EL (cell line): ENCODE measurements at regions not wholly inside any gene's neighbourhood (a gene's known extent, or its start where the extent isn't known, plus 50 kb on each side); places are given as distances from the start of the nearest gene placed in this dataset.
A peak's percentile ranks its signal among the peaks of the same experiment; 100 is the strongest.

ENCODE experiments used
- DNase-seq: peaks from one replicate; pipeline ENCODE4 v3.0.0-alpha.2; 2016

DNA sequence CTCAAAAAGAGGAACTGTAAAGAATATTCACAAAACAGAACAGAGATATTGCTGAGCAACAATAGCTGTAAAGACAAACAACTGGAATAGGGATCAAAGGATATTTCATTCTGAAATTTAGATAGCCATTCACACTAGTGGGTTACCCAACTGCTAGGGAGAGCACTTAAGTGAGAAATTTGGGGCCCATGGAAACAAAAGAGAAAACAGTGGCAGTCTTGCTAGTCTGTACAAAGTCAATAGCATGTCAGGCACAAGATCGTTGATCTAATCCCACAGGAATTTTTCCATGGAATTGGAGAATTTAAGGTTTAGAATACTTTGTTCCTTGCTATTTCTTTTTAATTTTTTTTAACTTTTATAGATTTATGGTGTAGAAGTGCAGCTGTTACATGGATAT, 467.0 kb downstream of the PCDH18 start:
- peak; percentile 11 for DNase-seq

DNA sequence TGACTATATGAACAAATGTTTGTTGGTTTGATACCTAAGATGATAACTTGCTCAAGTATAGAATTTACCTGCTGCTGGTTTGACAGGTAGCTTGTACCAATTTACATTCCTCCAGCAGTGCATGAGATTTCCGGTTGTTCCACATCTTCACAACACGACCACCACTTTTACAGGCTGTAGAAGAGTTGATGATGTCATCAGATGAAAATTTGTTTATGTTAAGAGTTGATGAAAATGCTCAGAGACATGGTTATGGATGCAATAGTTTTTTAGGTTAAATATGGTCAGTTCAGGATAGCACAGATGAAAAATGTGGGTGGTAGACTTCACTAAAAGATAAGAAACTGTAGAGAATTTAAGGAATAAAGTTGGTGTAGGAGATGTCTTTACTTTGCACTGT, 468.3 kb downstream of the PCDH18 start:
- no peak for DNase-seq

DNA sequence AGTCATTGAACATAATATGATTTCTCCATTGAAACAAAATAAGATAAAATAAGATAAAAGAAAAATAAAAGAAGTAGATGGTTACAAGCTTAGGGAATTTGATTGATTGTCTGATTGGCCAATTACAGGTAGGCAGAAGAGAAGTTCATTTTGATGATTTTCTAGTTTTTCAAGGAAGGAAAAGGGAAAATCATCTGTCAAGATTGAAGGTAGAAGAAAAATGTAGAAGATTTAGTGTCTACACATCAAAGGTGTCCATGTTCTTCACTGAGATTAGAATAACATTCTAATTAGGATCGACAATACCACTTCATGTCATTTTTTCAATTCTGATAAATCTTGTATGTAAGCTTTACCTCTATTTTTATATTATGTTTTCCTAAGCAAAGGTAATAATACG, 489.1 kb downstream of the PCDH18 start:
- DNase-seq: no peak

DNA sequence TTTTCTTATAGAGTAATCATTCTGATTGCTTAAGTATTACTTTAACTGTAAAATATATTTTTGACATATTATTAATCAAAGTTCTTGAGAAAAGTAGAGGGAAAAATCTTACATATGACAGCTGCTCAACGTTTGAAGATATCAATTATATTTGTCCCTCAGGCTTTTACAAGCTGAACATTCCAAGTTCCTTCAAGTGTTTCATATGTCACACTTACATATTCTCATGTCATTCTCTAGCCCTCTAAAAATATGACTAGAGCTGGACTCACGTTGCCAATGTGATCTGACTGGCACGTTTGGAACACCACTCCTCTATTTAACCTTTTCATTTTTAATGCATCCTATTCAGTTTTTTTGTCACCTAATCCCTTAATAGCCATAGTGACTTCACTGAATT, 492.9 kb downstream of the PCDH18 start:
- no peak for DNase-seq

DNA sequence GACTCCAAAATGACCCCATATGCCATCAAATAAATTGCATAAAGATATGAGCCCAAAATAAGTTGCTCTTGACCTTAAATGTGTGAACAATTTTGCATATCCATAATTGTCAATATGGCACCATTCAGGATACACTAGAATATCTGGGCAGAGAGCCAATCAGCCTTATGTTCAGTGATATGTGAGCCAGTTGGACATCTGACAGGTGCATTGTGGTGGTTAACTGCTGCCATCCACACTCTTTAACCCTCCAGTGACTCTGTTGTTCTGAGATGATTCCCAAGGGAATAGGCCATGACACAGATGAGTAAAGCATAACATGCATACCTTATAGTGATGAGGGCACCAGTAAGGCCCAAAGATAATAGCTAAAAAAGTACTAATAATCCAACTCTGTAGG, 500.1 kb downstream of the PCDH18 start:
- peak; percentile 0 for DNase-seq

DNA sequence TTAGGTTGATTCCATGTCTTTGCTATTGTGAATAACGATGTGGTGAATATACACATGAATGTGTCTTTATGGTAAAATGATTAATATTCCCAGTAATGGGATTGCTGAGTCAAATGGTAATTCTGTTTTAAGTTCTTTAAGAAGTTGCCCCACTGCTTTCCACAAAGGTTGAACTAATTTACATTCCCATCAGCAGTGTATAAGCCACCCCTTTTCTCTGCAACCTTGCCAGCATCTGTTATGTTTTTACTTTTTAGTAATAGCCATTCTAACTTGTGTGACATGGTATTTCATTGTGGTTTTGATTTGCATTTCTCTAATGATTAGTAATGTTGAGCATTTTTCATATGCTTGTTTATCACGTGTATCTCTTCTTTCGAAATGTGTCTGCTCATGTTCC, 503.3 kb downstream of the PCDH18 start:
- no peak for DNase-seq

DNA sequence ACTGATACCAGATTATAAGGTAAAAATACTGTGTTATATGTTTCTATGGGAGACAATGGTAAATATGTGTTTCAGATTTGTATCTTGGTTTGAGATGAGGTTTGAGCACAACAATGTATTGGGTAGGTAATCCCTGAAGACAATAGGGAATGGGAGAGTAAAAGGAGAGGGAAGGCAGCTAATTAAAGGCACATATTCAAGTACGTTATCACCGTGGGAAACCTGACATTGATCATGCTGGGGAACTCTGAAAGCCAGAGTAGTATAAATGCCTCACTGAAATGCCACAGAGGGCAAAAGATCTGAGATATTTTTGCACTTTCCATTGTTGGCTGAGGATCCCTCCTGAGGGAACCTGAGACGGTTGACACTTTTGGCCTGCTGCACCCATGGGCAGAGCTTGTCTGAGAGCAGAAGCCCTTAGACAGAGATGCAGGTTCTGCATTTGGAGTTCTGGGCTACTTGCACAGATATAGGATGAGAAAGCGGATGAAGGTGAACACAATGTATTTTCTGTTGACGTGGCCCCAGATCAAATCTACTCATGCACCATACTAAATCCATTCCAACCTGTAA, 506.7 kb downstream of the PCDH18 start:
- DNase-seq: no peak

DNA sequence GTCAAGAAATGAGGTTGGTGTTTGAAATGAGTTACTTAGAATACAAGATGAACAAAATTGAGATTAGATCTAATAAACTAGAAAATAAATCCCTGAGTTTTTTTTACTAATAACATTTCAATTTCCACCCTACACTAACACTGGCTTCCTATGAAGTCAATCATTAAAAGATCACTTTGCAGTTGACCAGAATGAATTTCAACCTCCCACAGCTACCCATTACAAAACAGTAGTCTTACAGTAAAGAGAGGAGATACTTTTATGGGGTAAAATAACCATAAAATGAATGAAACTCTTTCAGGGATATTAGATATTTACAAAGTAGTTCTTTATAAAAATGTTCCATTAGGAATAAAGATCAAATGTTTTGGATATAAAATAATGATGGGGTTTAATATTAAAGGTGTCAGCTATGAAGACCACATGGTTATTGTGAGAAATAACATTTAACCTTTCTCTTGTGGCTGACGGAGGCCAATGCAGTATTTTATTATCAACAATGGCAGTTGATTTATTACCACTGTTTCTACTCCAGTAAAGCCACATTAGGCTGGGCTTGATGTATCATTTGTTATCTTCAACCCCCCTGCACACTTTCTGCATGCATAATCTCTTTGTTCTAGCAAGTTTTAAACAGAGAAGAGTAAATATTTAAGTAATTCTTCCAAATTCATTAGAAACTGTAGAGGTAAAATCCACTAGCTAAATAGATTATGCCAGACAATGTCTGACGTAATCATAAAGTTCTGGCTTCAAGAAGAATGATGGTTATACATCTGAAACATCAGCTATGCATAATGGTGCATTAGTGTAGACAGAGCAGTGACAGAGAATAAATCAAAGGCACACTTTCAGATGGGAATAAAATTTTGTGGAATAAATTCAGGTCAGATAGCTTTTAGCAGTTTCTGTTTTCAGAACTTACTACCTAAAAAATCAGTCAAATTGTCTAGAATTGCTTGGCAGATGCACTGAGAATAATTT, 516.6 kb downstream of the PCDH18 start:
- DNase-seq: no peak

DNA sequence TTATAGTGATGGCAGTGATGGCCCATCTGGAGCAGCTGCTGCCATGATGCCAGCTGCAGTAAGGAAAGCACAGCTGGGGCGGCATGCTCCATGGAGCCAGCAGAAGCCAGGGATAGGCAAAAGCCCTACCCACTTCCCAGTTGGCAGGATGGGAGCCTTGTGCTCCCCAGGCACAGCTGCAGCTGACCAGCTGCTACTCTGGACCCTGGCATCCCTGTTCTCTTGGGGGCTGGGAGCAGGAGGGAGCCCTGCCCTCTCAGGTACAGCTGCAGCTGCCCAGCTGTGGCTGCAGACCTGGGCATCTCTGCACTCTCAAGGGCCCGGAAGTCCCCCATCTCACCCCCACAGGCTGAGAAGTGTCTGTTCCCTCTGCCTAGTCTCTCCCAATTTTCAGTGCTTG, 531.9 kb downstream of the PCDH18 start:
- DNase-seq: no peak

DNA sequence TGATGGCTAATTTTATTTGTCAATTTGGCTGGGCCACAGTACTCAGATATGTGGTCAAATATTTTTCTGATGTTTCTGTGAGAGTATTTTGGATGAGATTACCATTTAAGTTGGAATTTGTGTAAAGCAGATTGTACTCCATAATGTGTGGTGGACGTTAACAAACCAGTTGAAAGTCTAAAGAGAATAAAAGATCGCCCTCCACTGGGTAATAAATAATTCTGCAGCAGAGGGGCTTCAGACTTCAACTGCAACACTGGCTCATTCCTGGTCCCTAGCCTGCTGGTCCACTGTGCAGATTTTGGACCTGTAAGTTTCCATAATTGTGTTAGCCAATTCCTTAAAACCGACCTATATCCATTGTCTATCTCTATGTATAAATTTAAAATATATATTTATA, 540.3 kb downstream of the PCDH18 start:
- DNase-seq: no peak

DNA sequence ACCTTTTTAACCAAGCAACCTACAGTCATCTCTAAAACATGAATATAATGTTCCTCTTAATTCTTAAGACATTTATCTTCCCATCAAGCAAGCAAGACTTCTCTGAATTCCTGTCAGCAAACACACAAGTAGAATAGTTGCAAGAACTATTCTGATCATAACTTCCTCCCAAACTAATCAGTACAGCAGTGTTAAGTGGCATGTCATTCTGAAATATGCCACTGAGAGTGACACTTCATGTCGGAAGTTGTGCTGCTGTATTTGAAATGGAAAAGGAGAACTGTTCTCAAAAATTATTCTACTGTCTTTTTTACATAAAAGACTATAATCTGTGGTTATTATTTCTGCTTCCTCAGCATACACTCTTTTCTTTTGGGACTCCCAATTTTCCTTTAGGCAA, 546.6 kb downstream of the PCDH18 start:
- DNase-seq: no peak

DNA sequence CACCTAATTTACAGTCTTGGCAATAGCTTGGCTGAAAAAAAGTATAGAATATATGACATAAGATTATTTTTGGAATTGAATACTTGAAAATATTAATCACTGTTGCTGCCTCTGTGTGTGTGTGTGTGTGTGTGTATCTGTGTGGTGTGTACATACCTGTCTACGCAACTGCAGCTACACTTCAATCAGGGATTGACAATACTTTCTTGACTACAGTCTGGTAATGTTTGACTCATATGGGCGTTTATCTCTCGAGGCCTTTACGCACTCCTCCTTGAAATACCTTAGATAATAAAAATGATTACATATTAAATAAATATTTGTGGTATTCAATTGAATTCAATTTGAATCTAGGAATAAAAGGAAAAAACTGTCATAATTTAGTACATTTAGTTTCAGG, 565.2 kb downstream of the PCDH18 start:
- no peak for DNase-seq

DNA sequence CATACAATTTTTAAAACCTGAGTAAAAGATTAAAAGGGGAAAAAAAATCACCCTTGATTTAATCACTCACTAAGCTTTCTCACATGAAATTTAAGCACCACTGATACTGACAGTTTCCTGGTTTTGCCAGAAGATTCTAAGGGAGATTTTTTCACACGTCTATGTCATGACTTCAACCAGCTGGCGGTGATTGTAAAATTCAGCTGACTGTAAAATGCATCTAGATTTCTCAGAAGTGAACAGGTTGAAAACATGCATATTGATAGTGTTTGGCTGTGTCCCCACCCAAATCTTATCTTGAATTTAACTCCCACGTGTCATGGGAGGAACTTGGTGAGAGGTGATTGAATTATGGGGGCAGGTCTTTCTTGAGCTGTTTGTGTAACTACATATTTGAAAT, 566.8 kb downstream of the PCDH18 start:
- DNase-seq: no peak

DNA sequence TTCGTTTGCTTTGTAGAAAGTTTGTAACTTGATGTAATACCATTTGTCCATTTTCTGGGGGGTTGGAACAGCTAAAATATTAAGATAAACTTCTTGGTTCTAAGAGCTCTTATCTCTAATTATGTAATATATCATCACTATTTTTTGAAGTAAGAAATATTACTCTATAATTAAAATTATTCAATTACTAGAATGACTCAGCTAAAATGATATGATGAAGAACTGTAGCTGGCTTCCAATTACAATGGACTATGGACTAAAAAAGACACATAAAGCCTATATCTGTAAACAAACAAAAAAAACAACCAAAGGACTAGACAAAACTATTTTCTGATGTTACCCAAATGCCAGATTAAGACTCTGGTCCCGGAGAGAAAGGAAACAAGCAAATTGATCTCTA, 569.4 kb downstream of the PCDH18 start:
- DNase-seq: no peak

DNA sequence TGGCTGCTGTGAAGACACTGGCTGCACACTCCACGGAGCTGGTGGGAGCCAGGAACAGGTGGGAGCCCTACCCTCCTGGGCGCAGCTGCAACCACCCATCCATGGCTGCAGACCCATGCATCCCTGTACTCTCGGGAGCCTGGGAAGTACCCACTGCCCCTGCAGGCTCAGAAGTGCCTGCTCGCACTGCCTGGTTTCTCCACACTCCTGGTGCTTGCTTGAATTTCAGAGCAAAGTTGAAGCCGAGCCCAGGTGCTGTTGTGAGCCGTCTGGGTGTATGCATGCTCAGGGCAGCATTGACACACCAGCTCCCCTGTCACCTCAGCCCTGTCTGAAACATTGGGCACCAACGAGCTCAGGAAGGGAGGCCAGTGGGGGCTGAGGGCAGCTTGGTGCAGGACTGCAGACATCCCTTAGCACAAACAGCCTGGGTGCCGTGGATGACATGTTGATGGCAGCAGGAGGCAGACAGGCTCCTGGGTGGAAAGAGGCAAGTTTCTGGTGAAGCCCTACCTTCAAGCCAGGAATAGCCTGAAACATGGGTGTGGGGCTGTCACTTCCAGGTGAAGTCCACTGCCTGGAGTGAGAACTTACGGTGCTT, 585.9 kb downstream of the PCDH18 start:
- DNase-seq: no peak

DNA sequence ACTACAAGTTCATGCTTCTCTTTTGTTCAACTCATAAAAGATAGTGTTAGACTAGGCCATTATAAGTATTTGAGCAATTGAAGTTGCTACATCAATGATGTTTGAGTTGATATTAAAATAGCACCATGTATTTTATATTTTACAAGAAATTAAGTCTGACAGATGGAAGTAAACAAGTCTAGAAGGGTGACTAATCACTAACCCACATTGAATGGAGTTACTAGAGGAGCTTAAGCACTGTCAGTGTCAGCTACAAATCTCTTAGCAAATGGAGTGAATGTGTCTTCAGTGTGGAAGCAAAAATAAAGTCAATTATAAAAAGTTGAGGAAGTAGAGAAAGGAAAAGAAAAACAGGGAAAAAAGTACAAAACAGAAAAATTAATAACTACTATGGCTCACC, 592.5 kb downstream of the PCDH18 start:
- DNase-seq: peak; percentile 5

DNA sequence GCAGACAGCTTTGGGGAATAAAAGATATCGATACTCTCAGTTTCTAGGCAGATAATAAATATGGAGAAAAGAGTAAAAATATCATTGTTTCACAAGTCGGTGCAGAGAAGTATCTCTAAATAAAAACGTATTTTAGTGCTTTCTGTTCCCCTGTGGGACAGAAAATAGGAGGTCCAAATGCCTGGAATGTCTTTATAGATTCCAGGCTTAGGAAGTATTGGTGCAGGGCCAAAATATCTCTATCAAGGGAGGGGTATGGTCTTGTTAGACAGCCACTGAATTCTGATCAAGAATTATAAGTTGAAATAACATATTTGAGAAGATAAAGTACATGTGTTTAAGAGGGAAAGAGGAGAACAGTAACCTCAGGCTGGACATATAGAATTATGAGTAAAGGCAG, 596.4 kb downstream of the PCDH18 start:
- no peak for DNase-seq

DNA sequence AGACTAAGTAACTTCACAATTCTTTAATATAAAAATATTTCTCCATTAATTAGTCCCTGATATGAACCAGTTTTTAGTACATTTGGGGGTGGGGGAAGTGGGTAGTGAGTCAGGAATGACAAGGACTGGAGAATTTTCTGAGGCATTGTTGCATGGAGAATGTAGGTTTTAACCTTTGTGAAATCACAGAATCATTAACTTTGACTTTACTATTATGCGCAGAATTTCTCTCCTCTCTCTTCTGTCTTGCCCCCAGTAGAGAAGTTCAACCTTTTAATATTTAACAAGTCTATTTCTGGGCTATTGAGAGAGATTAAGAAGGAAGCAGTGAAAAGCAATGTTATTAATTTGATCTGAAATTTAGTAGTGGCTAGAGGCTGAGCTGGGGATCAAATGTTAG, 597.0 kb downstream of the PCDH18 start:
- DNase-seq: no peak

DNA sequence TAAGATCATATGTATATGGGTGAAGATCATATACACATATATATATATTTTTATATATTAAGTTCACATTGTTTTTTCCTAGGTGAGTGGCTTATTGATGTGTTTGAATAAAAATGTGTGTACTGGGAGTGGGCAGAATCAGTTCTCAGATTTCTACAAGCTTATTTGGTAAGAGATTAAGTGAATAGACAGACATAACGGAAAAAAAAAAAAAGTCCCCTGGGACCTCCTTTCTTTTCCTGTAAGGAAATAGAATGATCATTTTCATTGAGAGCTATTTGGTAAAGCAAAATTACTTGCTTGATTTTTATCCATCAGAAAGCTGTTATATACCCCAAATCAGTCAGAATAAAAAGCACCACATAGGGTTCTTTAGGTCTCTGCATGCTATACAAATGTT, 597.7 kb downstream of the PCDH18 start:
- no peak for DNase-seq

DNA sequence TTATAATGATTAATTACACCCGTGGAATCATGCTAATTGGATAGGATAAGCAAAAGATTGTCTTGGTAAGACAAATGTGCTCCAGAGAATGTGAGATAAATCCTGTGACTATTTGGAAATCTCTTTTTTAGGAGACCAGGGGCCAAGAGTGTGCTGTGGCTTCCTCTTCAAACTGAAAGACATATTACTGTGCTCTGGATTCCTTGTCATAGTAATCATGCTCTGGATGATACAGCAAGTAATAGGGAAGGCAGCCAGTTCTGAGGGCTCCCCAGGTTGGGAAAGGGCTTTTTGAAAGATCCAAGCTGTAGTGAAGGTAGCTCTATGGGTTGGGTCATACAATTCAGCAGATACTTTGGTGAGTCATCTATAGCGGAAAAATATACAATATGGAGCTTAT, 600.5 kb downstream of the PCDH18 start:
- DNase-seq: no peak

DNA sequence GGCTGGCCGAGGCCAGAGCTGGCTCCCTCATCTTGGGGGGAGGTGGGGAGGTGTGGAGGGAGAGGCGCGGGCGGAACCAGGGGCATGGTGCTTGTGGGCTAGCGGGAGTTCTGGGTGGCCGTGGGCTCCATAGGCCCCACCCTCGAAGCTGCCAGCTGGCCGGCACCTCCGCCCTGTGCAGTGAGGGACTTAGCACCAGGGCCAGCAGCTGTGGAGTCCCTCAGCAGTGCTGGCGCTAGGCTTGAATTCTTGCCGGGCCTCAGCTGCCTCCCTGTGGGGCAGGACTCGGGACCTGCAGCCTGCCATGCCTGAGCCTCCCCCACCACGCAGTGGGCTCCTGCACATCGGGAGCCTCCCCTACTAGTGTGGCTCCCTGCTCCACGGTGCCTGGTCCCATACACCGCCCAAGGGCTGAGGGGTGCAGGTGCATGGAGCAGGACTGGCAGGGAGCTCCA, 603.3 kb downstream of the PCDH18 start:
- DNase-seq: no peak

DNA sequence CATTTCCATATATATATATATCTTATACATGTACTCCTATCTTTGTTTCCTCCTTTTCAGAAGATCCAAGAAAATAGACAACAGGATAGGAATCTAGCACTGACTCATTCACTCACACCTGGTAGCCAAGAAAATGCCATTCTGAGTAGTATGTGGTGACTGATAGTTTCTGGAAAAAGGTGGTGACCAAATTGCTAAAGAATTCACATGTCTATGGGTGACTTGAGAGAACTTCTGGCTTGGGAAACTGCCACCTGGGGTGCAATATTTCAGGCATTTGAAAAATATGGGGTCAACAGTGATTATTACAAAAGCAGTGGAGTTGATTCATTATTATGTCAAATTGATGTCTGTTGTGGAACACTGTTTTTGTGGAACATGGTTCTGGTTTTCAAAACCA, 605.1 kb downstream of the PCDH18 start:
- DNase-seq: peak; percentile 52

DNA sequence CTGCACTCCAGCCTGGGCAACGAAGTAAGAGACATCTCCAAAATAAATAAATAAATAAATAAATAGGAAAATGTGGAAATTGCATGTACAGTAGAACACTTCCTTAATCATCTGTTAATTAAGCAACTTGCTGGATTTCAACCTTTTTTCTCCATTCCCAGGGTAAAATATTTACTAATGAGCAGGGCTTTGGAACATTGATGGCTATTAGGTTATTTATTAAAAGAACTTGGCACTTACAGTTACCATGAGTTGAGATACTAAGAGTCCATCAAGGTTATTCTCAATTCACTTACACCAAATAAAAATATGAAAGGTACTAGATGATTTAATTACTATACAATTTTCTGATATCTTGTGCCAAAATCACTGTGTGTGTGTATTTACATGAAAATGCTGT, 607.1 kb downstream of the PCDH18 start:
- no peak for DNase-seq

DNA sequence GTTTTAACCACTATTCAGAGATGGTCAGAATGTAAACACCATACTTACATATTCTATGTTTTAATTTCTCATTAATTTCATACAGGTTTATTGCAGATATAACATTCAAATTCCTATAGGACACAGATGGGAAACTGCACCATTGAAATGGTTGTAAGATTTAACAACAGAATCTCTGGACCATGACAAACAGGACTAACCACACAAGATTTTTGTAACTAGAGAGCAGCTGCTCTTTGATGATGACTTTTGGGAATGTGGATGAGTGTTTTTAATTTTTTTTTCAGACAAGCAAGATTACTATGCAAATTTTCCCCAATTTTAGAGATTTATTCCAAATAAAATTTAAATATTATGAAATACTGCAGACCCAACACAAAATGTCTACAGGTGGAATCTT, 610.2 kb downstream of the PCDH18 start:
- no peak for DNase-seq
